ENCODE measurements at regions not wholly inside any gene's neighbourhood (a gene's known extent, or its start where the extent isn't known, plus 50 kb on each side); places are given as distances from the start of the nearest gene placed in this dataset.

DNA sequence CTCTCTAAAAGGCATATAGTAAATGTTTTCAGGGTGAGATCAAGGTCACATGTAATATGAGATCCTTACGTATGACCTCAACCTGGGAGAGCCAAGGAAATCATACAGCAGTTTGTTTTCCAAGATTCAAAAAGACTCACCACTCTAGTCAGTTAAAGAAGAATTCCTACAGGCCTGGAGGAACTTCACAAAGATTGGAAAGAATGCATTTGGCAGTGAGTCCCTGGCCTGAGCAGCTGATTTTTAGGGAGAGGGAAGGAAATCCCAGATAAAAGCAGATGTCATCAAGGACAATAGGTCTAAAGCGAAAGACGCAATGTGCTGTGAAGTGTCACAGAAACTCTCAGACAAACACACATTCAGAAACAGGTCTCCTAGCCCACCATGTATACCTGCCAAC is 424.0 kb upstream of the ZNF462 start:
- no peaks in the 10 kb centered on the region for H3K9me3 ChIP-seq
- no peak for TF ChIP-seq POLR2A (IDR thresholded peaks at IDR 0.05)
- no peak for TF ChIP-seq POLR2AphosphoS5 (IDR thresholded peaks at IDR 0.05)
- TF ChIP-seq, protein P1, sequence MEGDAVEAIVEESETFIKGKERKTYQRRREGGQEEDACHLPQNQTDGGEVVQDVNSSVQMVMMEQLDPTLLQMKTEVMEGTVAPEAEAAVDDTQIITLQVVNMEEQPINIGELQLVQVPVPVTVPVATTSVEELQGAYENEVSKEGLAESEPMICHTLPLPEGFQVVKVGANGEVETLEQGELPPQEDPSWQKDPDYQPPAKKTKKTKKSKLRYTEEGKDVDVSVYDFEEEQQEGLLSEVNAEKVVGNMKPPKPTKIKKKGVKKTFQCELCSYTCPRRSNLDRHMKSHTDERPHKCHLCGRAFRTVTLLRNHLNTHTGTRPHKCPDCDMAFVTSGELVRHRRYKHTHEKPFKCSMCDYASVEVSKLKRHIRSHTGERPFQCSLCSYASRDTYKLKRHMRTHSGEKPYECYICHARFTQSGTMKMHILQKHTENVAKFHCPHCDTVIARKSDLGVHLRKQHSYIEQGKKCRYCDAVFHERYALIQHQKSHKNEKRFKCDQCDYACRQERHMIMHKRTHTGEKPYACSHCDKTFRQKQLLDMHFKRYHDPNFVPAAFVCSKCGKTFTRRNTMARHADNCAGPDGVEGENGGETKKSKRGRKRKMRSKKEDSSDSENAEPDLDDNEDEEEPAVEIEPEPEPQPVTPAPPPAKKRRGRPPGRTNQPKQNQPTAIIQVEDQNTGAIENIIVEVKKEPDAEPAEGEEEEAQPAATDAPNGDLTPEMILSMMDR (IDR thresholded peaks at IDR 0.05) = no peak
- intact Hi-C loops (cut with DNase I) = no loop called here
- 20% methylated on average over 3 of the region's 3 CpGs for WGBS
- no peak for DNase-seq (ENCODE audit: low spot score)
- no peak overlapping the region for H3K27ac ChIP-seq
- H3K4me1 ChIP-seq (replicated peaks) = no peaks in the 10 kb centered on the region
- no peaks in the 10 kb centered on the region for H3K36me3 ChIP-seq
- no peak overlapping the region for H3K4me3 ChIP-seq
- H3K27me3 ChIP-seq (replicated peaks; ENCODE audit: insufficient read depth) = no peaks in the 10 kb centered on the region

DNA sequence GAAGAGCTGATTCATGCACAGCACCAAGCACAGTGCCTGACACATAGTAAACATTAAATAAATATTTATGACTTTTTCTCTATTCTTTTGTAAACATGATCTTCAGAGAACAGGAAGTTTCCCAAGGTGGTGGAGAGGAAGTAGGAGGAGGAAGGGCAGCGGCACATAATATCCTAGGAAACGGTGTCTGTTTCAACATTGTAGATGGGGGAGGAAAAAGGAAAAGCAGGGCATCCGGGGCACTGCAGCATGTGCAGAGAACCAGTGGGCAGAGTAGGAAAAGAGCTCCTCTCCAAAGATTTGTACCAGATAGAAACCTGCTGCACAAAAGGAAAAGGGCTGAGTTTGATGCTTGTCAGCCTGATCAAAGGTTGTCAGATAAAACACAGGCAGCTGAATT is 421.7 kb upstream of the ZNF462 start:
- Histone ChIP-seq H3K4me1 (replicated peaks) (no peaks in the 10 kb centered on the region), H3K36me3 (no peaks in the 10 kb centered on the region), H3K27me3 (replicated peaks; ENCODE audit: insufficient read depth) (no peaks in the 10 kb centered on the region), H3K4me3 (no peak overlapping the region), H3K27ac (no peak overlapping the region), H3K9me3 (no peaks in the 10 kb centered on the region)
- intact Hi-C loops (cut with DNase I) = no loop called here
- TF ChIP-seq, protein P1 (IDR thresholded peaks at IDR 0.05) = no peak
- TF ChIP-seq POLR2AphosphoS5 (IDR thresholded peaks at IDR 0.05) (no peak), POLR2A (IDR thresholded peaks at IDR 0.05) (no peak)
- no peak for DNase-seq (ENCODE audit: low spot score)
- 82% methylated on average over 3 of the region's 3 CpGs for WGBS

- TF ChIP-seq POLR2A (IDR thresholded peaks at IDR 0.05) (no peak), POLR2AphosphoS5 (IDR thresholded peaks at IDR 0.05) (no peak)
- TF ChIP-seq, protein P1 (IDR thresholded peaks at IDR 0.05) = no peak
- DNase-seq (ENCODE audit: low spot score) = no peak
- Histone ChIP-seq H3K9me3 (no peaks in the 10 kb centered on the region), H3K27me3 (replicated peaks; ENCODE audit: insufficient read depth) (no peaks in the 10 kb centered on the region), H3K27ac (no peak overlapping the region), H3K4me3 (no peak overlapping the region), H3K4me1 (replicated peaks) (no peaks in the 10 kb centered on the region), H3K36me3 (no peaks in the 10 kb centered on the region)
- 28% methylated on average over 1 of the region's 1 CpG for WGBS
- intact Hi-C loops (cut with DNase I) = no loop called here
These were observed 419.4 kb upstream of the ZNF462 start for GRCh38 chr9:106443520-106443919.

- Histone ChIP-seq H3K4me1 (replicated peaks) (no peaks in the 10 kb centered on the region), H3K4me3 (no peak overlapping the region), H3K27me3 (replicated peaks; ENCODE audit: insufficient read depth) (no peaks in the 10 kb centered on the region), H3K27ac (no peak overlapping the region), H3K36me3 (no peaks in the 10 kb centered on the region), H3K9me3 (no peaks in the 10 kb centered on the region)
- 96% methylated on average over 5 of the region's 5 CpGs for WGBS
- DNase-seq (ENCODE audit: low spot score) = no peak
- intact Hi-C loops (cut with DNase I) = no loop called here
- TF ChIP-seq POLR2AphosphoS5 (IDR thresholded peaks at IDR 0.05) (no peak), POLR2A (IDR thresholded peaks at IDR 0.05) (no peak)
- TF ChIP-seq, protein P1 (IDR thresholded peaks at IDR 0.05) = no peak
These were observed 417.9 kb upstream of the ZNF462 start for GRCh38 chr9:106445107-106445506.

DNA sequence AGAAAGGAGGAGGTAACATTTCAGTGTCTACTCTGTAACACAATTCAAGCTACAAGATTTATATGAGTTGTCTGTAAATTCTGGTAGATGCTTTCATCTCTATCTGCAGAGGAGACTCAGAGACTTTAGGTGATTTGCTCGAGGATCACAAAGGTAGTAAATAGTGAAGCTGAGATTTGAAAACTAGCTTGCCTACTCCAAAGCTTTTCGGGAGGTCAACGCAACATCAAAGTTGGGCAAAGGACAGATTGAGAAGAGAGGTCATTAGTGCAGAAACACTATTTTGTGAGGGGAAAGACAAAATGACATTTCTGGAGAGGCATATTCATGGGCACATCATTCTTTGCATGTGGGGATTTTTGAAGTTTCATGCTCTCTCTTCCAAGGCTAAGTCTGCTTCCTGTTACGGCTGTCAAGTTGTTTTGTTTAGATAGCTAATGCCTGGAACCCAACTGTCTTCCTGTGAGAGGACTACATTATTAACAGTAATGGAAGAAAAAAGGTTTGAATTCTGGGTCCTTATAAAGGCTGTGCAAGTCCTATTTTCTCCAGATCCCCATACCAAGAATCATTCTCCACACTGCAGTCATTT is 413.5 kb upstream of the ZNF462 start:
- DNase-seq (ENCODE audit: low spot score) = no peak
- H3K27me3 ChIP-seq (replicated peaks; ENCODE audit: insufficient read depth) = no peaks in the 10 kb centered on the region
- 47% methylated on average over 4 of the region's 4 CpGs for WGBS
- H3K27ac ChIP-seq = no peak overlapping the region
- TF ChIP-seq, protein P1 (IDR thresholded peaks at IDR 0.05) = no peak
- no peak for TF ChIP-seq POLR2AphosphoS5 (IDR thresholded peaks at IDR 0.05)
- TF ChIP-seq POLR2A (IDR thresholded peaks at IDR 0.05) = no peak
- intact Hi-C loops (cut with DNase I) = no loop called here
- H3K9me3 ChIP-seq = no peaks in the 10 kb centered on the region
- no peak overlapping the region for H3K4me3 ChIP-seq
- no peaks in the 10 kb centered on the region for H3K36me3 ChIP-seq
- no peaks in the 10 kb centered on the region for H3K4me1 ChIP-seq (replicated peaks)
